GM12872 (cell line): ENCODE measurements at regions not wholly inside any gene's neighbourhood (a gene's known extent, or its start where the extent isn't known, plus 50 kb on each side); places are given as distances from the start of the nearest gene placed in this dataset.

Source experiments
- TF ChIP-seq, protein P1 (sequence below): IDR thresholded peaks from 3 replicates; pipeline ENCODE4 v1.5.1; 2011; ENCODE audit warnings: low read depth, mild to moderate bottlenecking, low read length, moderate library complexity; ENCODE audit not compliant: insufficient read depth

DNA sequence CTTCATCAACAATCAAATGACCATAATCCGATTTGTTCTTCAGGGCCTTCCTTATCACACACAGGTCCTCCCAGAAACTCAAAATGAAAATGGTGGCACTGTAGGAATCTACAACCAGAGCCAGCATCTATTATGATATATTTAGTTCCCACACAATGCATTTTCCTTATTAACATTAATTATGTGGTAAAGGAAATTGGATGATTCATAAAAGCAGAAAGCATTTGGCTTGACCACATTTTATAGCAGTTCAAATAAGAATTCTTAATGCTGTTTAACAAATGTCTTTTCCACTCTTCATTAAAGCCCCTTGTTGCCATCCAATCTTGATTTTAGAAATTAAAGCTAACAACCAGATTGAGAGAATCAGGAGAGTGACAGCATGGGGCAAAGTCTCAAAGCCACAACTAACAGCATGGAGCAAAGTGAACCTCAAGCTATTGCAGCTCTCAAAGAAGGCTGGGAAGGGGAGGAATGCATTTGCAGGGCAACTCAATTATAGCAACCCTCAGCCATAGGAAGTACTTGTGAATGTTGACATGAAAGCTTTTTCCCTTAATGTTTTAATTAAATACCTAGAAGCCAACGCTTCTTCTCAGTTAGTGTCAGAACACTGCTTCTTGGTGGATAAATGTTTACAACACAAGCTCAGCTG is 549.1 kb downstream of the NXPH1 start:
- TF ChIP-seq, protein P1, sequence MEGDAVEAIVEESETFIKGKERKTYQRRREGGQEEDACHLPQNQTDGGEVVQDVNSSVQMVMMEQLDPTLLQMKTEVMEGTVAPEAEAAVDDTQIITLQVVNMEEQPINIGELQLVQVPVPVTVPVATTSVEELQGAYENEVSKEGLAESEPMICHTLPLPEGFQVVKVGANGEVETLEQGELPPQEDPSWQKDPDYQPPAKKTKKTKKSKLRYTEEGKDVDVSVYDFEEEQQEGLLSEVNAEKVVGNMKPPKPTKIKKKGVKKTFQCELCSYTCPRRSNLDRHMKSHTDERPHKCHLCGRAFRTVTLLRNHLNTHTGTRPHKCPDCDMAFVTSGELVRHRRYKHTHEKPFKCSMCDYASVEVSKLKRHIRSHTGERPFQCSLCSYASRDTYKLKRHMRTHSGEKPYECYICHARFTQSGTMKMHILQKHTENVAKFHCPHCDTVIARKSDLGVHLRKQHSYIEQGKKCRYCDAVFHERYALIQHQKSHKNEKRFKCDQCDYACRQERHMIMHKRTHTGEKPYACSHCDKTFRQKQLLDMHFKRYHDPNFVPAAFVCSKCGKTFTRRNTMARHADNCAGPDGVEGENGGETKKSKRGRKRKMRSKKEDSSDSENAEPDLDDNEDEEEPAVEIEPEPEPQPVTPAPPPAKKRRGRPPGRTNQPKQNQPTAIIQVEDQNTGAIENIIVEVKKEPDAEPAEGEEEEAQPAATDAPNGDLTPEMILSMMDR, result no peak

DNA sequence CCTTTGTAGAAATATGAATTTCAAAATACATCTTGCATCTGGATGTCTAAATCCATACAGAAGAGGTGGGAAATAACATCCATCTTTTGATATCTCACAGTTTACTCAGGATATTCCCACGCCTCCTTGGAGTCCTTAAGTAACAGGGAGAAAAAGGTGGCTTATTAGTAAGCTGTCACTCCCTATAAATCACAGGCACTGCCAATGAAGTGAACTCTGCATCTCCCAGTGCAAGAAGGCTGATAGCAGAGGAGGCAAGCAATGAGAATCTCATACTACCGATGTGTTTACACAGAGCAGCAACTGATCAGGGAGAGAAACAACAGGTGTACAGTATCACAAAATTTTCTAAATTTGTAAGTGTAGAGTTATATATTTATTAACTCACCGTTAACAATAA is 551.8 kb downstream of the NXPH1 start:
- TF ChIP-seq, protein P1, result no peak

DNA sequence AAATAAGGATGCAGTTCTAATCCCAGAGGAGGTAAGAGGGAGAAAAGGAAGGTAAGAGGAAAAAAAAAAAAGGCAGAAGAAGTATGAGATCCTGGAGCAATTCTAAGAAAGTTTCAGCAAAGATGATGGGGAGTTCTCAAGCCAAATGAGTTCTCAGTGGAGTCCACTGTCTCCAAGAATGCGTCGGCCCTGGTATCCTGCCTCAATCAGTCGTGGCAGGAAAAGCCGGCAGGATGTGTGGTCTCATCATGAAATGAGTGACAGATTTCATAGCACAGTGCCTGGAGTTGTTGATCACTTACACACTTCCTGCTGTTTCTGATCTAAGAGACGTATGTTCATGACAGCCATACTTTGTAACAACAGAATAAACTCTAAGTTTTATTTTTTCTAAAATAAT is 554.9 kb downstream of the NXPH1 start:
- TF ChIP-seq, protein P1, result no peak

DNA sequence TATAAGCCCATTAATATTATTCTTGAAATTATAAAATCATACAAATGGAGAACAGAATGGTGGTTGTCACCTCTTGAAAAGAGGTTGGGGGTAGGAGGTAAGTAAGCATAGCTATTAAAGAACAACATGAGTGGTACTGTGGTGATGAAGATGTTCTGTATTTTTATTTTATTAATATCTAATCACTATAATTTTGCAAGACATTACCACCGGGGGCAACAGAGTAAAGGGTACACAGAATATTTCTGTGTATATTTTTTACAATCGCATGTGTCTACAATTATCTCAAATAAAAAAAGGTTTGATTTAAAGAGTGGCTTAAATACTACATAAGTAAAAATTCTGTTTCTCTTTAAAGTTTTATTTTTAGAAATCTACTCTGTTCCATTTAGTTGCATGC is 557.8 kb downstream of the NXPH1 start:
- TF ChIP-seq, protein P1, result no peak

DNA sequence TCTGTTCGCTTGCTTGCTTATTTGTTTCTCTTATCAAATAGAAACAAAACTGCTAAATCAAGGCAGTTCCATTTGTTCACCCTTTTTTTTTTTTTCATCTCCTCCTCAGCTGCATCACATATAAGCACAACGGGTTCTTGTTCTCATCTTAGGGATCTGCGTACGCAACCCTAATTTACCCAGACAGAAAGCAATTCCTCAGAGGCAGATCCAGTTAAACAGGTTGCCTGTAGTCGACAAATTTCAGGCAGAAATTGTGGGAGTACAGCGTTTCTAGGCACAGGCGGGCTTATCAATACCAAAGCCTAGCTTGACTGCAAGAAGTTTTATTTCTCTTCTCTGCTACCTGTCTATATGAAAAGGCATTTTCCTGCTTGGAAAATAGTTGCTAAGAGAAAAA is 565.4 kb downstream of the NXPH1 start:
- TF ChIP-seq, protein P1, result no peak

DNA sequence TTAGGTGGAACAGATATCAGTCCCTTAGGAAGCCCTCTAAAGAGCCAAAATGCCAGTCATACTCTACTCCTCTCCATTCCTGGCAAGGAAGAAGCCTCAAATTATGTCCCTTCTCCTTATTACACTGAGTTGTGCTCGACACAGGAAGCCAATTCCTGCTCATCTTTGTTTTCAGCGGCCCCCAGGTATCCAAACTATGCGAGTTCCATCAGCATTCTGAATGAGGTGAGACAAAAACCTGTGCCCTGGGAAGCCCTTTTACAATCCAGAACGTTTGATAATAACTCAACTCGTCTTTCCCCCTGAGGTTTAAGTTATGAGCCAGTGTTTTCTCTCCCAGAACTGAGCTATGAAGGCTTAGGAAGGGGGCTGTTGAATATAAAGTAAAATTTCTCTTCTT is 580.5 kb downstream of the NXPH1 start:
- TF ChIP-seq, protein P1, result no peak

DNA sequence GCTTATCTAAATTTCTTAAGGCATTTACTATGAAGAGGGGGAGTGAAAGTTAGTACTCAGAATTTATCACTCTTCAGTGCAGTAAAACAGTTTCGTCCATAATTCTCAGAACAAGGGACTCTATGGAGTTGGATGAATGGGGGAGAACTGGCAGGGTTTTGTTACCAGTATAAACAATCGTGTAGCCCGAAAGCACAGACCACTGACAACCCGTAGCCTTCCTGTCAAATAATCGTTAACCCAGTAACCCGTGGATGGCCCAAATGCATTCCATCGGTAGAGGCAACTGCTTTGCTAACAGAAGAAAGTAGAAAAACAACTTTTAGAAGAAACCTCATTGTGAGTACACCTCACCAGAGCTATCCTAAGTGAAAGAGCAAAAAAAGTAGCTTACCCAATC is 583.9 kb downstream of the NXPH1 start:
- TF ChIP-seq, protein P1, result no peak
